Adrenal gland (tissue), 5 donors: ENCODE measurements at regions not wholly inside any gene's neighbourhood (a gene's known extent, or its start where the extent isn't known, plus 50 kb on each side); places are given as distances from the start of the nearest gene placed in this dataset.

Source experiments
- POLR2A ChIP-seq, 2 donors: fragments of 450-650 bp; IDR thresholded peaks; one replicate each; pipeline ENCODE4 v1.6.1; 2017; ENCODE audit warnings: antibody characterized with exemption in 2 of 2, mild to moderate bottlenecking in 2 of 2, moderate library complexity in 1 of 2
- TF ChIP-seq, protein P1 (sequence below), 6 experiments: fragments of 450-650 bp in 4 of 6; fragments of 200-600 bp in 2 of 6; sonication (generic) in 1 of 6; IDR thresholded peaks; 1 replicate in 5 of 6; 2 replicates in 1 of 6; pipeline versions ENCODE4 v1.5.1 to v1.8.0; 2016 to 2021; ENCODE audit warnings: antibody characterized with exemption in 6 of 6, mild to moderate bottlenecking in 2 of 6, moderate library complexity in 1 of 6
- donor health status: DM: no; HTN: no; CAD: no.

DNA sequence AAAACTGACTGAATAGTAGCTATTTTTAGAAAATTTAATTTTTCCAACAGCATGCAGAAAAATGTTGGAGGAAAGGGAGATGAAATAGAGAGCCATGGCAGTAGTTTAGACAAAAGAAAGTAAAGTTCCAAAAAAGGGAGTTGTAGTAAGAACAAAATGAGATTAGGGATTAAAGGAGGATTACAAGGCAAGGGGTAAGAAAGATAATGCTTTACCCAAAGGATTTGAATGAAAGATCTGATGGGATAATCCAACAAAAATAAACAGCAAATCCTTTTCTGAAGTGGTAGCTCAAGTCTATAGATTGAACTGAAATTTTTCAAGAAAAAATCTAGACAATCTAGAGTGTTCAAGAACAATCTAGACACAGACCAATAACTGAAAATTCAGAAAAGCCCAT is 644.3 kb upstream of the FSHR start:
- TF ChIP-seq, protein P1, sequence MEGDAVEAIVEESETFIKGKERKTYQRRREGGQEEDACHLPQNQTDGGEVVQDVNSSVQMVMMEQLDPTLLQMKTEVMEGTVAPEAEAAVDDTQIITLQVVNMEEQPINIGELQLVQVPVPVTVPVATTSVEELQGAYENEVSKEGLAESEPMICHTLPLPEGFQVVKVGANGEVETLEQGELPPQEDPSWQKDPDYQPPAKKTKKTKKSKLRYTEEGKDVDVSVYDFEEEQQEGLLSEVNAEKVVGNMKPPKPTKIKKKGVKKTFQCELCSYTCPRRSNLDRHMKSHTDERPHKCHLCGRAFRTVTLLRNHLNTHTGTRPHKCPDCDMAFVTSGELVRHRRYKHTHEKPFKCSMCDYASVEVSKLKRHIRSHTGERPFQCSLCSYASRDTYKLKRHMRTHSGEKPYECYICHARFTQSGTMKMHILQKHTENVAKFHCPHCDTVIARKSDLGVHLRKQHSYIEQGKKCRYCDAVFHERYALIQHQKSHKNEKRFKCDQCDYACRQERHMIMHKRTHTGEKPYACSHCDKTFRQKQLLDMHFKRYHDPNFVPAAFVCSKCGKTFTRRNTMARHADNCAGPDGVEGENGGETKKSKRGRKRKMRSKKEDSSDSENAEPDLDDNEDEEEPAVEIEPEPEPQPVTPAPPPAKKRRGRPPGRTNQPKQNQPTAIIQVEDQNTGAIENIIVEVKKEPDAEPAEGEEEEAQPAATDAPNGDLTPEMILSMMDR (IDR thresholded peaks at IDR 0.05): no peak
- no peak for TF ChIP-seq POLR2A (IDR thresholded peaks at IDR 0.05)
